ENCODE measurements at regions not wholly inside any gene's neighbourhood (a gene's known extent, or its start where the extent isn't known, plus 50 kb on each side); places are given as distances from the start of the nearest gene placed in this dataset.

DNA sequence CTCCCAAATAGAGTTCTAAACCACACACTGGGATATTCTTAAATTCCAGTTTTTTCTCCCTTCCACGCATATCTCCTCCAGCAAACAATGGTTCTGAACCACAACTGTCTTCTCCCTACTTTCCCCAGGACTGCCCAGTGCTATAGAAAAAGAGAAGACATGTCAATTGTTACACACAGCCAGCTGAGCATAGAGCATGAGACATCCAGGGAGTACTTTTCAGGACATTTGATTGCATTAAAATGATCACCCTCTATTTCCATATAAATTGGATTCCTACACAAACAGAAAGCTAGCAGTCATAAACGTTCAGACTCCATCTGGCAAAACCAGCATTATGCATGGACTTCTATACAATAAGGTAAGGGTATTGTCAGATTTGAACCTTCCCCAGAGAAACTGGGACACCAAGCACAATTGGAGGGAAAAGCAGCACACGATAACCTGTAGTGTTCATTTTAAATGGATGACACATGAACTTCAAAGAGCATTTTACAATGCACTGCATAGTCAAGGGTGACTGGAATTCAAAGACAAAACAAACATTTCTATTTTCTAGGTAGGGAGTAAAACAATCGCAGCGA, 93.1 kb upstream of the HEY2 start:
- Mint-ChIP-seq H3K36me3 (ENCODE audit: low read depth) (no peaks in the 10 kb centered on the region), H3K27ac (no peak overlapping the region), H3K4me1 (peaks cover 11% of the 10 kb centered on the region), H3K9me3 (no peaks in the 10 kb centered on the region), H3K27me3 (ENCODE audit: low read depth) (peaks cover 4% of the 10 kb centered on the region), H3K4me3 (no peak overlapping the region)
- TF ChIP-seq, protein P1, sequence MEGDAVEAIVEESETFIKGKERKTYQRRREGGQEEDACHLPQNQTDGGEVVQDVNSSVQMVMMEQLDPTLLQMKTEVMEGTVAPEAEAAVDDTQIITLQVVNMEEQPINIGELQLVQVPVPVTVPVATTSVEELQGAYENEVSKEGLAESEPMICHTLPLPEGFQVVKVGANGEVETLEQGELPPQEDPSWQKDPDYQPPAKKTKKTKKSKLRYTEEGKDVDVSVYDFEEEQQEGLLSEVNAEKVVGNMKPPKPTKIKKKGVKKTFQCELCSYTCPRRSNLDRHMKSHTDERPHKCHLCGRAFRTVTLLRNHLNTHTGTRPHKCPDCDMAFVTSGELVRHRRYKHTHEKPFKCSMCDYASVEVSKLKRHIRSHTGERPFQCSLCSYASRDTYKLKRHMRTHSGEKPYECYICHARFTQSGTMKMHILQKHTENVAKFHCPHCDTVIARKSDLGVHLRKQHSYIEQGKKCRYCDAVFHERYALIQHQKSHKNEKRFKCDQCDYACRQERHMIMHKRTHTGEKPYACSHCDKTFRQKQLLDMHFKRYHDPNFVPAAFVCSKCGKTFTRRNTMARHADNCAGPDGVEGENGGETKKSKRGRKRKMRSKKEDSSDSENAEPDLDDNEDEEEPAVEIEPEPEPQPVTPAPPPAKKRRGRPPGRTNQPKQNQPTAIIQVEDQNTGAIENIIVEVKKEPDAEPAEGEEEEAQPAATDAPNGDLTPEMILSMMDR (IDR thresholded peaks at IDR 0.05; ENCODE audit: unreplicated experiment in 3 of 3): no peak

DNA sequence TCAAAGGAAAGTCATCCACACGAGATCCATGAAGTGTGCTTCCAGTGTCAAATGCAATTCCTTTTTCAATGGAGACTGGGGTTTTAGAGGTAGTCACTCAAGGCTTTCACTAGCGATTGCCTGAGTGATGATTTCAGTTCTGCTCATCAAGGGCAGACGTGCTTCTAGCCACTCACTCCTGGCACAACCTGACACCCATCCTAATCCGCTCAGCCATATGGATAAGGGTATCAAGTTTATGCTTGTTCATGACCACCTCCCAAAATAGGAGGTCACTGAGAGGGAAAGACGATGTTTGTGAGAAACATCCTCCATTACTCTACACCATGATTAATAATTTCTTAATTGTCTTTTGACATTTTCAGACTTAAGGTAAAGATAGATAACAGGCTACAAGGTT, 91.3 kb upstream of the HEY2 start:
- Mint-ChIP-seq H3K27me3 (ENCODE audit: low read depth) (peaks cover 4% of the 10 kb centered on the region), H3K36me3 (ENCODE audit: low read depth) (no peaks in the 10 kb centered on the region), H3K27ac (peak overlapping the region in 1 of 3 experiments; percentile 60), H3K4me1 (peaks cover 11% of the 10 kb centered on the region), H3K4me3 (no peak overlapping the region), H3K9me3 (no peaks in the 10 kb centered on the region)
- TF ChIP-seq, protein P1 (IDR thresholded peaks at IDR 0.05; ENCODE audit: unreplicated experiment in 3 of 3): no peak

- peaks cover 4% of the 10 kb centered on the region for H3K27me3 Mint-ChIP-seq (ENCODE audit: low read depth)
- peaks cover 11% of the 10 kb centered on the region for H3K4me1 Mint-ChIP-seq
- no peak overlapping the region for H3K4me3 Mint-ChIP-seq
- TF ChIP-seq, protein P1 (IDR thresholded peaks at IDR 0.05; ENCODE audit: unreplicated experiment in 3 of 3): no peak
- no peaks in the 10 kb centered on the region for H3K36me3 Mint-ChIP-seq (ENCODE audit: low read depth)
- H3K9me3 Mint-ChIP-seq: no peaks in the 10 kb centered on the region
- peak overlapping the region in 1 of 3 experiments; percentile 57 for H3K27ac Mint-ChIP-seq
Measured at GRCh38 chr6:125658759-125659431, 90.5 kb upstream of the HEY2 start.

GRCh38 chr6:125659887-125660286, 89.5 kb upstream of the HEY2 start:
- Mint-ChIP-seq H3K27ac (no peak overlapping the region), H3K4me1 (peaks cover 11% of the 10 kb centered on the region), H3K4me3 (no peak overlapping the region), H3K27me3 (ENCODE audit: low read depth) (peaks cover 4% of the 10 kb centered on the region), H3K9me3 (no peaks in the 10 kb centered on the region), H3K36me3 (ENCODE audit: low read depth) (no peaks in the 10 kb centered on the region)
- TF ChIP-seq, protein P1 (IDR thresholded peaks at IDR 0.05; ENCODE audit: unreplicated experiment in 3 of 3): no peak

DNA sequence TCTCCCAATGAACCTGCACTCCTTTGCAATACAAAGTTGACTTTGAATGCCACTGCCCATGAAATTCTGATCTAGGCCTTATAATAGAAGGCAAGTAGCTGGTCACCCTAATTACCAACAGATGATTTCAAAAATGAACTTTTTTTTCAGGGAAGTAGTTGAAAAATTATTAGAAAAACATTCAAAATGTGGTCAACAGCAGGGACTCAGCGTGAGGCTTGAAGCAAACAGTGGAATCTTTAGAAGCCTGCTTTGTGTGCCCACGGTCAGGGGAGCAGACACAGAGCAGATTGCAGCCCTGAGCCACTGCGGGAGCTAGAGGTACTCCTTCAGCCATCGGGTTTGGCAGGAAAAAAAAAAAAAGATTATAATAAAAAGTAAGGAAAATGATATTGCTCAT, 87.1 kb upstream of the HEY2 start:
- TF ChIP-seq, protein P1 (IDR thresholded peaks at IDR 0.05; ENCODE audit: unreplicated experiment in 3 of 3): no peak
- H3K4me1 Mint-ChIP-seq: peaks cover 11% of the 10 kb centered on the region
- peaks cover 4% of the 10 kb centered on the region for H3K27me3 Mint-ChIP-seq (ENCODE audit: low read depth)
- H3K9me3 Mint-ChIP-seq: no peaks in the 10 kb centered on the region
- no peaks in the 10 kb centered on the region for H3K36me3 Mint-ChIP-seq (ENCODE audit: low read depth)
- H3K27ac Mint-ChIP-seq: no peak overlapping the region
- no peak overlapping the region for H3K4me3 Mint-ChIP-seq
